SK-N-DZ (cell line): ENCODE measurements at regions not wholly inside any gene's neighbourhood (a gene's known extent, or its start where the extent isn't known, plus 50 kb on each side); places are given as distances from the start of the nearest gene placed in this dataset.
"Not testable (repeated sequence)": the region's sequence is repeated elsewhere in the genome, so short reads cannot be mapped to it uniquely, and the experiment has no call there.

ENCODE experiments used
- DNase-seq: peaks from one replicate; pipeline ENCODE4 v3.0.0-alpha.2; 2015; ENCODE audit warnings: low spot score

- no peak for DNase-seq
Measured at GRCh38 chr5:113719549-113719948, 206.1 kb downstream of the YTHDC2 start.

GRCh38 chr5:113721171-113721570 lies 207.7 kb downstream of the YTHDC2 start:
- DNase-seq = no peak

GRCh38 chr5:113723021-113723420 lies 209.5 kb downstream of the YTHDC2 start:
- no peak for DNase-seq

GRCh38 chr5:113735751-113736150 lies 222.3 kb downstream of the YTHDC2 start:
- DNase-seq = no peak

GRCh38 chr5:113742176-113742575 lies 228.7 kb downstream of the YTHDC2 start:
- no peak for DNase-seq

- DNase-seq = no peak
Measured at GRCh38 chr5:113742639-113743038, 229.1 kb downstream of the YTHDC2 start.

GRCh38 chr5:113748403-113748802 lies 234.9 kb downstream of the YTHDC2 start:
- DNase-seq = no peak

- DNase-seq = no peak
Measured at GRCh38 chr5:113749334-113749733, 235.8 kb downstream of the YTHDC2 start.

- DNase-seq = not testable (repeated sequence)
Measured at GRCh38 chr5:113753182-113753581, 239.7 kb downstream of the YTHDC2 start.

GRCh38 chr5:113755516-113755915 lies 242.0 kb downstream of the YTHDC2 start:
- no peak for DNase-seq

- DNase-seq = no peak
Measured at GRCh38 chr5:113757508-113757907, 244.0 kb downstream of the YTHDC2 start.

GRCh38 chr5:113759505-113759904 lies 246.0 kb downstream of the YTHDC2 start:
- no peak for DNase-seq

- no peak for DNase-seq
Measured at GRCh38 chr5:113760486-113760885, 247.0 kb downstream of the YTHDC2 start.

- DNase-seq = no peak
Measured at GRCh38 chr5:113761594-113761993, 248.1 kb downstream of the YTHDC2 start.

- DNase-seq = no peak
Measured at GRCh38 chr5:113764382-113764781, 250.9 kb downstream of the YTHDC2 start.

- not testable (repeated sequence) for DNase-seq
Measured at GRCh38 chr5:113766827-113767226, 253.3 kb downstream of the YTHDC2 start.

- DNase-seq = no peak
Measured at GRCh38 chr5:113770648-113771047, 257.2 kb downstream of the YTHDC2 start.

- no peak for DNase-seq
Measured at GRCh38 chr5:113771483-113771882, 258.0 kb downstream of the YTHDC2 start.

- no peak for DNase-seq
Measured at GRCh38 chr5:113776168-113776567, 262.7 kb downstream of the YTHDC2 start.

GRCh38 chr5:113776832-113777525 lies 263.5 kb downstream of the YTHDC2 start:
- DNase-seq = no peak

- no peak for DNase-seq
Measured at GRCh38 chr5:113778147-113778546, 264.7 kb downstream of the YTHDC2 start.

GRCh38 chr5:113788141-113788655 lies 274.7 kb downstream of the YTHDC2 start:
- peak; percentile 92 for DNase-seq

- DNase-seq = peak; percentile 33
Measured at GRCh38 chr5:113789769-113790168, 276.3 kb downstream of the YTHDC2 start.

GRCh38 chr5:113792806-113793205 lies 279.3 kb downstream of the YTHDC2 start:
- no peak for DNase-seq
